LNCAP (cell line): ENCODE measurements at regions not wholly inside any gene's neighbourhood (a gene's known extent, or its start where the extent isn't known, plus 50 kb on each side); places are given as distances from the start of the nearest gene placed in this dataset.

Experiments
- CTCF ChIP-seq: fragments of 450-650 bp; IDR thresholded peaks from 2 replicates; pipeline ENCODE4 v1.5.1; 2017; ENCODE audit warnings: mild to moderate bottlenecking

GRCh38 chr2:117299451-117299850, 515.0 kb upstream of the DDX18 start:
- TF ChIP-seq CTCF, result no peak

GRCh38 chr2:117308861-117309770, 505.4 kb upstream of the DDX18 start:
- TF ChIP-seq CTCF, result no peak

GRCh38 chr2:117321816-117322215, 492.7 kb upstream of the DDX18 start:
- TF ChIP-seq CTCF, result no peak

GRCh38 chr2:117323331-117323730, 491.2 kb upstream of the DDX18 start:
- no peak for TF ChIP-seq CTCF

GRCh38 chr2:117330641-117331040, 483.9 kb upstream of the DDX18 start:
- no peak for TF ChIP-seq CTCF

GRCh38 chr2:117335967-117336366, 478.5 kb upstream of the DDX18 start:
- no peak for TF ChIP-seq CTCF

- TF ChIP-seq CTCF, result no peak
These were observed 478.0 kb upstream of the DDX18 start for GRCh38 chr2:117336496-117336895.
